BLaER1 treated with 17β-estradiol and CSF1 and Interleukin-3, amounts not matched to agents 10 nM and 100 nM (cell line): ENCODE measurements at regions not wholly inside any gene's neighbourhood (a gene's known extent, or its start where the extent isn't known, plus 50 kb on each side); places are given as distances from the start of the nearest gene placed in this dataset.

Experiments used
- H3K27ac ChIP-seq, 11 experiments: shearing (Covaris generic); formaldehyde crosslinking; 2 replicates each; pipeline ENCODE4 v1.8.1; 2022
- H3K27me3 ChIP-seq, 11 experiments: shearing (Covaris generic); formaldehyde crosslinking; 2 replicates each; pipeline ENCODE4 v1.8.1; 2022
- H3K36me3 ChIP-seq, 11 experiments: shearing (Covaris generic); formaldehyde crosslinking; 2 replicates each; pipeline ENCODE4 v1.8.1; 2022
- H3K4me1 ChIP-seq, 10 experiments: shearing (Covaris generic); formaldehyde crosslinking; 2 replicates each; pipeline ENCODE4 v1.8.1; 2022
- H3K4me2 ChIP-seq, 11 experiments: shearing (Covaris generic); formaldehyde crosslinking; 2 replicates each; pipeline ENCODE4 v1.8.1; 2022
- H3K4me3 ChIP-seq, 10 experiments: shearing (Covaris generic); formaldehyde crosslinking; 2 replicates each; pipeline ENCODE4 v1.8.1; 2022
- H3K9ac ChIP-seq, 11 experiments: shearing (Covaris generic); formaldehyde crosslinking; 2 replicates each; pipeline ENCODE4 v1.8.1; 2022
- H3K9me3 ChIP-seq, 11 experiments: shearing (Covaris generic); formaldehyde crosslinking; replicated peaks in 1 of 11; 2 replicates each; pipeline ENCODE4 v1.8.1; 2022
- H4K20me1 ChIP-seq, 11 experiments: shearing (Covaris generic); formaldehyde crosslinking; 2 replicates each; pipeline ENCODE4 v1.8.1; 2022
- Cebpa-rat ChIP-seq, 11 experiments: shearing (Covaris generic); IDR thresholded peaks; 2 replicates each; pipeline ENCODE4 v1.8.1; 2022

GRCh38 chr9:14453286-14453685 lies 139.3 kb upstream of the NFIB start:
- H3K4me3 ChIP-seq: no peak overlapping the region
- no peak for TF ChIP-seq Cebpa-rat (IDR thresholded peaks at IDR 0.05)
- H4K20me1 ChIP-seq: no peaks in the 10 kb centered on the region
- no peaks in the 10 kb centered on the region for H3K27me3 ChIP-seq
- H3K9ac ChIP-seq: no peak overlapping the region
- H3K36me3 ChIP-seq: no peaks in the 10 kb centered on the region
- H3K4me1 ChIP-seq: no peaks in the 10 kb centered on the region
- no peaks in the 10 kb centered on the region for H3K9me3 ChIP-seq
- H3K4me2 ChIP-seq: no peak overlapping the region
- H3K27ac ChIP-seq: no peak overlapping the region

- no peak overlapping the region for H3K4me3 ChIP-seq
- no peak overlapping the region for H3K27ac ChIP-seq
- H3K4me1 ChIP-seq: no peaks in the 10 kb centered on the region
- H3K36me3 ChIP-seq: no peaks in the 10 kb centered on the region
- H3K9me3 ChIP-seq: peaks cover 0 to 4% (median 0%) of the 10 kb centered on the region in 11 experiments; a peak in 3 of 22 replicates
- no peaks in the 10 kb centered on the region for H3K27me3 ChIP-seq
- H4K20me1 ChIP-seq: no peaks in the 10 kb centered on the region
- no peak for TF ChIP-seq Cebpa-rat (IDR thresholded peaks at IDR 0.05)
- H3K4me2 ChIP-seq: no peak overlapping the region
- H3K9ac ChIP-seq: no peak overlapping the region
Observed at GRCh38 chr9:14452539-14452938, 138.6 kb upstream of the NFIB start.

GRCh38 chr9:14451949-14452348 lies 138.0 kb upstream of the NFIB start:
- no peak overlapping the region for H3K27ac ChIP-seq
- H3K4me2 ChIP-seq: no peak overlapping the region
- no peak for TF ChIP-seq Cebpa-rat (IDR thresholded peaks at IDR 0.05)

GRCh38 chr9:14447103-14447502 lies 133.2 kb upstream of the NFIB start:
- H3K9ac ChIP-seq: no peak overlapping the region

More at GRCh38 chr9:14451949-14452348, 138.0 kb upstream of the NFIB start:
- Histone ChIP-seq H4K20me1 (no peaks in the 10 kb centered on the region), H3K9me3 (peaks cover 0 to 7% (median 3%) of the 10 kb centered on the region in 11 experiments; a peak in 4 of 22 replicates), H3K4me3 (no peak overlapping the region), H3K4me1 (no peaks in the 10 kb centered on the region), H3K9ac (no peak overlapping the region), H3K27me3 (no peaks in the 10 kb centered on the region), H3K36me3 (no peaks in the 10 kb centered on the region)

GRCh38 chr9:14445946-14446345 lies 132.0 kb upstream of the NFIB start:
- Histone ChIP-seq H4K20me1 (no peaks in the 10 kb centered on the region), H3K4me1 (no peaks in the 10 kb centered on the region), H3K27me3 (no peaks in the 10 kb centered on the region), H3K9me3 (peaks cover 0 to 7% (median 3%) of the 10 kb centered on the region in 11 experiments; a peak in 4 of 22 replicates), H3K36me3 (no peaks in the 10 kb centered on the region), H3K4me3 (no peak overlapping the region), H3K9ac (no peak overlapping the region), H3K4me2 (no peak overlapping the region), H3K27ac (no peak overlapping the region)
- TF ChIP-seq Cebpa-rat (IDR thresholded peaks at IDR 0.05): no peak

More at GRCh38 chr9:14447103-14447502, 133.2 kb upstream of the NFIB start:
- TF ChIP-seq Cebpa-rat (IDR thresholded peaks at IDR 0.05): no peak
- H3K27ac ChIP-seq: no peak overlapping the region
- H3K4me1 ChIP-seq: no peaks in the 10 kb centered on the region
- H4K20me1 ChIP-seq: no peaks in the 10 kb centered on the region
- H3K4me3 ChIP-seq: no peak overlapping the region
- H3K9me3 ChIP-seq: peaks cover 0 to 7% (median 3%) of the 10 kb centered on the region in 11 experiments; a peak in 4 of 22 replicates
- no peak overlapping the region for H3K4me2 ChIP-seq
- H3K36me3 ChIP-seq: no peaks in the 10 kb centered on the region
- H3K27me3 ChIP-seq: no peaks in the 10 kb centered on the region

- Histone ChIP-seq H4K20me1 (no peaks in the 10 kb centered on the region), H3K36me3 (no peaks in the 10 kb centered on the region)
Observed at GRCh38 chr9:14442956-14443355, 129.0 kb upstream of the NFIB start.

GRCh38 chr9:14441976-14442651 lies 128.2 kb upstream of the NFIB start:
- Histone ChIP-seq H3K27me3 (no peaks in the 10 kb centered on the region), H3K4me2 (no peak overlapping the region)
- no peak for TF ChIP-seq Cebpa-rat (IDR thresholded peaks at IDR 0.05)

More at GRCh38 chr9:14442956-14443355, 129.0 kb upstream of the NFIB start:
- TF ChIP-seq Cebpa-rat (IDR thresholded peaks at IDR 0.05): no peak
- H3K4me3 ChIP-seq: no peak overlapping the region
- peaks cover 0 to 7% (median 3%) of the 10 kb centered on the region in 11 experiments; a peak in 4 of 22 replicates for H3K9me3 ChIP-seq
- H3K4me1 ChIP-seq: peaks cover 0 to 5% (median under 1%) of the 10 kb centered on the region in 10 experiments; a peak in 5 of 20 replicates
- no peak overlapping the region for H3K27ac ChIP-seq
- H3K27me3 ChIP-seq: no peaks in the 10 kb centered on the region
- no peak overlapping the region for H3K4me2 ChIP-seq
- H3K9ac ChIP-seq: no peak overlapping the region

GRCh38 chr9:14441115-14441514 lies 127.2 kb upstream of the NFIB start:
- Histone ChIP-seq H3K4me1 (peaks cover 5 to 16% (median 10%) of the 10 kb centered on the region in 10 experiments; a peak in 10 of 20 replicates), H3K9ac (no peak overlapping the region), H4K20me1 (no peaks in the 10 kb centered on the region), H3K27ac (no peak overlapping the region), H3K36me3 (no peaks in the 10 kb centered on the region), H3K4me2 (no peak overlapping the region), H3K9me3 (no peaks in the 10 kb centered on the region), H3K27me3 (no peaks in the 10 kb centered on the region), H3K4me3 (no peak overlapping the region)
- TF ChIP-seq Cebpa-rat (IDR thresholded peaks at IDR 0.05): no peak

More at GRCh38 chr9:14441976-14442651, 128.2 kb upstream of the NFIB start:
- H3K9ac ChIP-seq: no peak overlapping the region
- H3K4me1 ChIP-seq: peaks cover 5 to 13% (median 7%) of the 10 kb centered on the region in 10 experiments; a peak in 10 of 20 replicates
- H3K36me3 ChIP-seq: no peaks in the 10 kb centered on the region
- peaks cover 0 to 2% (median 0%) of the 10 kb centered on the region in 11 experiments; a peak in 3 of 22 replicates for H3K9me3 ChIP-seq
- H3K4me3 ChIP-seq: no peak overlapping the region
- H3K27ac ChIP-seq: no peak overlapping the region
- H4K20me1 ChIP-seq: no peaks in the 10 kb centered on the region

- Histone ChIP-seq H3K4me2 (no peak overlapping the region), H3K36me3 (no peaks in the 10 kb centered on the region), H3K9ac (no peak overlapping the region), H3K9me3 (no peaks in the 10 kb centered on the region), H3K4me1 (peaks cover 5 to 16% (median 10%) of the 10 kb centered on the region in 10 experiments; a peak in 10 of 20 replicates), H4K20me1 (no peaks in the 10 kb centered on the region), H3K27me3 (no peaks in the 10 kb centered on the region), H3K4me3 (no peak overlapping the region), H3K27ac (no peak overlapping the region)
- no peak for TF ChIP-seq Cebpa-rat (IDR thresholded peaks at IDR 0.05)
Observed at GRCh38 chr9:14440062-14440461, 126.1 kb upstream of the NFIB start.

GRCh38 chr9:14439555-14439954 lies 125.6 kb upstream of the NFIB start:
- Histone ChIP-seq H3K9me3 (no peaks in the 10 kb centered on the region), H3K4me3 (no peak overlapping the region), H4K20me1 (no peaks in the 10 kb centered on the region), H3K9ac (no peak overlapping the region), H3K27ac (no peak overlapping the region), H3K4me2 (no peak overlapping the region), H3K36me3 (no peaks in the 10 kb centered on the region), H3K4me1 (peaks cover 5 to 16% (median 10%) of the 10 kb centered on the region in 10 experiments; a peak in 10 of 20 replicates), H3K27me3 (no peaks in the 10 kb centered on the region)
- no peak for TF ChIP-seq Cebpa-rat (IDR thresholded peaks at IDR 0.05)
